ENCODE measurements at regions not wholly inside any gene's neighbourhood (a gene's known extent, or its start where the extent isn't known, plus 50 kb on each side); places are given as distances from the start of the nearest gene placed in this dataset.

- no peak for TF ChIP-seq Cebpa-rat (IDR thresholded peaks at IDR 0.05)
- Histone ChIP-seq H3K4me2 (no peak overlapping the region), H3K4me1 (no peaks in the 10 kb centered on the region), H3K27me3 (no peaks in the 10 kb centered on the region), H3K4me3 (no peak overlapping the region), H4K20me1 (no peaks in the 10 kb centered on the region), H3K36me3 (no peaks in the 10 kb centered on the region), H3K27ac (no peak overlapping the region), H3K9me3 (no peaks in the 10 kb centered on the region), H3K9ac (no peak overlapping the region)
These were observed 72.2 kb upstream of the DACH1 start for GRCh38 chr13:71939186-71939585.

GRCh38 chr13:71935166-71935840, 68.3 kb upstream of the DACH1 start:
- no peaks in the 10 kb centered on the region for H3K9me3 ChIP-seq
- H3K4me3 ChIP-seq = no peak overlapping the region
- TF ChIP-seq Cebpa-rat (IDR thresholded peaks at IDR 0.05) = no peak
- H3K4me1 ChIP-seq = no peaks in the 10 kb centered on the region
- H3K27ac ChIP-seq = no peak overlapping the region
- no peaks in the 10 kb centered on the region for H4K20me1 ChIP-seq
- no peak overlapping the region for H3K4me2 ChIP-seq
- H3K27me3 ChIP-seq = no peaks in the 10 kb centered on the region
- H3K9ac ChIP-seq = no peak overlapping the region
- H3K36me3 ChIP-seq = no peaks in the 10 kb centered on the region

- Histone ChIP-seq H3K4me2 (no peak overlapping the region), H3K27me3 (no peaks in the 10 kb centered on the region), H3K4me3 (no peak overlapping the region), H3K36me3 (no peaks in the 10 kb centered on the region), H4K20me1 (no peaks in the 10 kb centered on the region), H3K9ac (no peak overlapping the region), H3K4me1 (no peaks in the 10 kb centered on the region), H3K27ac (no peak overlapping the region), H3K9me3 (no peaks in the 10 kb centered on the region)
- no peak for TF ChIP-seq Cebpa-rat (IDR thresholded peaks at IDR 0.05)
These were observed 57.9 kb upstream of the DACH1 start for GRCh38 chr13:71924931-71925330.

GRCh38 chr13:71922194-71922593, 55.2 kb upstream of the DACH1 start:
- TF ChIP-seq Cebpa-rat (IDR thresholded peaks at IDR 0.05) = no peak
- Histone ChIP-seq H3K9me3 (no peaks in the 10 kb centered on the region), H3K4me2 (no peak overlapping the region), H3K4me3 (no peak overlapping the region), H3K36me3 (no peaks in the 10 kb centered on the region), H3K4me1 (no peaks in the 10 kb centered on the region), H3K9ac (no peak overlapping the region), H3K27ac (no peak overlapping the region), H3K27me3 (no peaks in the 10 kb centered on the region), H4K20me1 (no peaks in the 10 kb centered on the region)

Data from BLaER1 (cell line).